Mesenchymal stem cell (in vitro differentiated cells and primary cell): ENCODE measurements at regions not wholly inside any gene's neighbourhood (a gene's known extent, or its start where the extent isn't known, plus 50 kb on each side); places are given as distances from the start of the nearest gene placed in this dataset.

Experiments
- DNase-seq: peaks from one replicate; pipeline ENCODE4 v3.0.0-alpha.2; 2013
- H2AFZ ChIP-seq: one replicate; pipeline ENCODE4 v1.6.1; 2013; ENCODE audit warnings: low read depth, mild to moderate bottlenecking, control low read depth, inconsistent platforms, low read length, moderate library complexity
- H2AK5ac ChIP-seq: 2 replicates; pipeline ENCODE4 v1.6.1; 2013; ENCODE audit warnings: low read length, moderate library complexity, mild to moderate bottlenecking, inconsistent platforms; ENCODE audit not compliant: severe bottlenecking
- H2BK120ac ChIP-seq: one replicate; pipeline ENCODE4 v1.6.1; 2013; ENCODE audit warnings: low read depth, mild to moderate bottlenecking, inconsistent platforms, low read length, moderate library complexity
- H2BK12ac ChIP-seq, 2 experiments: one replicate each; pipeline ENCODE4 v1.6.1; 2013; ENCODE audit warnings: inconsistent platforms in 2 of 2, low read length in 2 of 2, mild to moderate bottlenecking in 2 of 2, moderate library complexity in 2 of 2, control low read depth in 1 of 2
- H2BK15ac ChIP-seq: one replicate; pipeline ENCODE4 v1.6.1; 2013; ENCODE audit warnings: mild to moderate bottlenecking, low read depth, inconsistent platforms; ENCODE audit not compliant: poor library complexity, severe bottlenecking
- H2BK5ac ChIP-seq: 2 replicates; pipeline ENCODE4 v1.6.1; 2013; ENCODE audit warnings: low read depth, mild to moderate bottlenecking, low read length, control low read depth, inconsistent platforms; ENCODE audit not compliant: poor library complexity, severe bottlenecking
- H3K14ac ChIP-seq, 2 experiments: one replicate each; pipeline ENCODE4 v1.6.1; 2013; ENCODE audit warnings: inconsistent platforms in 2 of 2, low read length in 2 of 2, control low read depth in 1 of 2, mild to moderate bottlenecking in 1 of 2, moderate library complexity in 1 of 2
- H3K18ac ChIP-seq, 2 experiments: one replicate each; pipeline ENCODE4 v1.6.1; 2013; ENCODE audit warnings: inconsistent platforms in 2 of 2, low read length in 2 of 2, control low read depth in 1 of 2, low read depth in 1 of 2, mild to moderate bottlenecking in 1 of 2
- H3K23ac ChIP-seq, 2 experiments: one replicate each; pipeline ENCODE4 v1.6.1; 2013; ENCODE audit warnings: inconsistent platforms in 2 of 2, low read length in 2 of 2, mild to moderate bottlenecking in 2 of 2, moderate library complexity in 2 of 2, control low read depth in 1 of 2
- H3K27ac ChIP-seq: 2 replicates; pipeline ENCODE4 v1.5.1; 2013; ENCODE audit warnings: mild to moderate bottlenecking, moderate library complexity, low read length, control low read depth, inconsistent platforms; ENCODE audit not compliant: poor library complexity, severe bottlenecking
- H3K27me3 ChIP-seq, 2 experiments: 2 replicates each; pipeline versions ENCODE4 v1.6.1 to v1.7.0; 2013; ENCODE audit warnings: low read length in 2 of 2, mild to moderate bottlenecking in 2 of 2, moderate library complexity in 2 of 2, control low read depth in 1 of 2, inconsistent platforms in 1 of 2; ENCODE audit not compliant: control insufficient read depth in 1 of 2, insufficient read depth in 1 of 2
- H3K36me3 ChIP-seq, 2 experiments: 2 replicates each; pipeline versions ENCODE4 v1.6.1 to v1.7.0; 2013; ENCODE audit warnings: low read length in 2 of 2, control low read depth in 1 of 2, inconsistent platforms in 1 of 2, low read depth in 1 of 2, mild to moderate bottlenecking in 1 of 2; ENCODE audit not compliant: insufficient read depth in 2 of 2, control insufficient read depth in 1 of 2
- H3K4ac ChIP-seq, 2 experiments: one replicate each; pipeline ENCODE4 v1.6.1; 2013; ENCODE audit warnings: inconsistent platforms in 2 of 2, low read length in 2 of 2, mild to moderate bottlenecking in 2 of 2, moderate library complexity in 2 of 2, control low read depth in 1 of 2, low read depth in 1 of 2
- H3K4me1 ChIP-seq: 2 replicates; pipeline ENCODE4 v1.6.1; 2013; ENCODE audit warnings: low read depth, low read length, control low read depth; ENCODE audit not compliant: control insufficient read depth, insufficient read depth
- H3K4me2 ChIP-seq: 2 replicates; pipeline ENCODE4 v1.6.1; 2013; ENCODE audit warnings: low read length, mild to moderate bottlenecking, inconsistent platforms; ENCODE audit not compliant: poor library complexity, severe bottlenecking
- H3K4me3 ChIP-seq, 2 experiments: 2 replicates each; pipeline versions ENCODE4 v1.5.1 to v1.7.0; 2013; ENCODE audit warnings: low read length in 2 of 2, mild to moderate bottlenecking in 2 of 2, control low read depth in 1 of 2, low read depth in 1 of 2; ENCODE audit not compliant: insufficient read depth in 1 of 2
- H3K79me1 ChIP-seq: replicated peaks from 2 replicates; pipeline ENCODE4 v1.6.1; 2013; ENCODE audit warnings: mild to moderate bottlenecking, control low read depth, low read length, inconsistent platforms; ENCODE audit not compliant: poor library complexity, severe bottlenecking
- H3K9ac ChIP-seq: 2 replicates; pipeline ENCODE4 v1.7.0; 2013; ENCODE audit warnings: mild to moderate bottlenecking, low read length, moderate library complexity
- H3K9me3 ChIP-seq: 2 replicates; pipeline ENCODE4 v1.7.0; 2013; ENCODE audit warnings: mild to moderate bottlenecking, low read length; ENCODE audit not compliant: control insufficient read depth
- H4K8ac ChIP-seq: one replicate; pipeline ENCODE4 v1.6.1; 2013; ENCODE audit warnings: inconsistent platforms, mild to moderate bottlenecking, low read length, moderate library complexity
- H4K91ac ChIP-seq: one replicate; pipeline ENCODE4 v1.6.1; 2013; ENCODE audit warnings: mild to moderate bottlenecking, low read length, inconsistent platforms
- WGBS: methylation state at CpG from one replicate; pipeline ENCODE4 v1.1.7; 2013; ENCODE audit warnings: mixed read lengths; 5-methylcytosine and 5-hydroxymethylcytosine counted together

GRCh38 chr5:74275171-74275992, 365.1 kb downstream of the ENC1 start:
- Histone ChIP-seq H3K4ac (no peak overlapping the region), H3K9ac (no peak overlapping the region), H4K91ac (no peak overlapping the region), H2AK5ac (no peak overlapping the region), H2BK15ac (no peak overlapping the region), H2BK120ac (no peak overlapping the region), H3K27me3 (no peaks in the 10 kb centered on the region), H3K79me1 (no peaks in the 10 kb centered on the region), H3K23ac (no peak overlapping the region), H3K27ac (no peak overlapping the region), H3K4me2 (no peak overlapping the region), H3K14ac (no peak overlapping the region), H2BK12ac (no peak overlapping the region), H2AFZ (no peak overlapping the region), H3K18ac (no peak overlapping the region), H3K4me3 (no peak overlapping the region), H3K4me1 (no peaks in the 10 kb centered on the region), H4K8ac (no peak overlapping the region), H3K9me3 (no peaks in the 10 kb centered on the region), H2BK5ac (no peak overlapping the region), H3K36me3 (no peaks in the 10 kb centered on the region)
- 70% methylated on average over 7 of the region's 7 CpGs for WGBS
- no peak for DNase-seq

GRCh38 chr5:74274326-74274725, 366.2 kb downstream of the ENC1 start:
- Histone ChIP-seq H3K79me1 (no peaks in the 10 kb centered on the region), H2AK5ac (no peak overlapping the region), H3K4ac (no peak overlapping the region), H3K27me3 (no peaks in the 10 kb centered on the region), H3K4me2 (no peak overlapping the region), H3K18ac (no peak overlapping the region), H2BK120ac (no peak overlapping the region), H2BK15ac (no peak overlapping the region), H3K9me3 (no peaks in the 10 kb centered on the region), H3K23ac (no peak overlapping the region), H2AFZ (no peak overlapping the region), H3K9ac (no peak overlapping the region), H3K4me3 (no peak overlapping the region), H4K8ac (no peak overlapping the region), H3K14ac (no peak overlapping the region), H4K91ac (no peak overlapping the region), H2BK5ac (no peak overlapping the region), H3K36me3 (no peaks in the 10 kb centered on the region), H3K27ac (no peak overlapping the region), H3K4me1 (no peaks in the 10 kb centered on the region), H2BK12ac (no peak overlapping the region)
- WGBS: 96% methylated on average over 2 of the region's 3 CpGs
- no peak for DNase-seq

- peak overlapping the region; percentile 51 for H3K27ac ChIP-seq
- H4K91ac ChIP-seq: no peak overlapping the region
- no peak overlapping the region for H3K4ac ChIP-seq
- H3K36me3 ChIP-seq: no peaks in the 10 kb centered on the region
- H3K9ac ChIP-seq: no peak overlapping the region
- no peaks in the 10 kb centered on the region for H3K27me3 ChIP-seq
- H3K79me1 ChIP-seq: no peaks in the 10 kb centered on the region
- H3K4me1 ChIP-seq: no peaks in the 10 kb centered on the region
- H3K23ac ChIP-seq: no peak overlapping the region
- DNase-seq: no peak
- H2BK120ac ChIP-seq: no peak overlapping the region
- H3K4me3 ChIP-seq: no peak overlapping the region
- H3K4me2 ChIP-seq: no peak overlapping the region
- H3K18ac ChIP-seq: no peak overlapping the region
- no peak overlapping the region for H2BK5ac ChIP-seq
- no peaks in the 10 kb centered on the region for H3K9me3 ChIP-seq
- 96% methylated on average over 5 of the region's 8 CpGs for WGBS
- H2AK5ac ChIP-seq: peak overlapping the region; percentile 69
- no peak overlapping the region for H2BK12ac ChIP-seq
- H3K14ac ChIP-seq: no peak overlapping the region
- no peak overlapping the region for H2AFZ ChIP-seq
- no peak overlapping the region for H4K8ac ChIP-seq
- H2BK15ac ChIP-seq: no peak overlapping the region
Measured at GRCh38 chr5:74272831-74273451, 367.6 kb downstream of the ENC1 start.

- H3K36me3 ChIP-seq: no peaks in the 10 kb centered on the region
- peak overlapping the region; percentile 79 for H2BK5ac ChIP-seq
- H3K18ac ChIP-seq: no peak overlapping the region
- no peak overlapping the region for H3K4me3 ChIP-seq
- H2BK120ac ChIP-seq: no peak overlapping the region
- H3K4me1 ChIP-seq: no peaks in the 10 kb centered on the region
- no peak overlapping the region for H4K8ac ChIP-seq
- H2BK15ac ChIP-seq: no peak overlapping the region
- peak overlapping the region; percentile 91 for H2AK5ac ChIP-seq
- no peak overlapping the region for H3K23ac ChIP-seq
- H3K9ac ChIP-seq: no peak overlapping the region
- H2BK12ac ChIP-seq: no peak overlapping the region
- H3K14ac ChIP-seq: no peak overlapping the region
- H3K79me1 ChIP-seq: no peaks in the 10 kb centered on the region
- no peak overlapping the region for H3K4me2 ChIP-seq
- 38% methylated on average over 1 of the region's 2 CpGs for WGBS
- no peaks in the 10 kb centered on the region for H3K9me3 ChIP-seq
- H2AFZ ChIP-seq: no peak overlapping the region
- peak overlapping the region; percentile 67 for H3K27ac ChIP-seq
- H3K4ac ChIP-seq: no peak overlapping the region
- H4K91ac ChIP-seq: no peak overlapping the region
- H3K27me3 ChIP-seq: no peaks in the 10 kb centered on the region
- no peak for DNase-seq
Measured at GRCh38 chr5:74272024-74272775, 368.3 kb downstream of the ENC1 start.
